ENCODE measurements at regions not wholly inside any gene's neighbourhood (a gene's known extent, or its start where the extent isn't known, plus 50 kb on each side); places are given as distances from the start of the nearest gene placed in this dataset.
"Not testable (repeated sequence)": the region's sequence is repeated elsewhere in the genome, so short reads cannot be mapped to it uniquely, and the experiment has no call there.

GRCh38 chr5:9813305-9813704 is 183.2 kb upstream of the TAS2R1 start:
- POLR2A ChIA-PET (ENCODE audit: unreplicated experiment) = no interaction called here
- H2AK9ac ChIP-seq (replicated peaks; ENCODE audit: low read depth, low read length, poor library complexity) = no peak overlapping the region
- no CpG with 5 or more reads among the region's 1 CpG for WGBS, 2 experiments (ENCODE audit: extremely low coverage in 2 of 2, insufficient read length in 1 of 2)
- no peak overlapping the region for H3K27ac ChIP-seq (ENCODE audit: insufficient read depth, low read length)
- no peak overlapping the region for H3K9ac ChIP-seq (ENCODE audit: low read depth, low read length)
- H3K4ac ChIP-seq (ENCODE audit: low read depth, low read length) = no peak overlapping the region
- H3K23ac ChIP-seq (ENCODE audit: low read depth, low read length) = no peak overlapping the region
- no peak for ATAC-seq (ENCODE audit: low read depth)
- H3K79me1 ChIP-seq (ENCODE audit: low read depth in 1 of 2, low read length in 2 of 2) = no peaks in the 10 kb centered on the region
- no peaks in the 10 kb centered on the region for H4K20me1 ChIP-seq (ENCODE audit: insufficient read depth, low read length)
- CTCF ChIA-PET = no interaction called here
- no peaks in the 10 kb centered on the region for H3K36me3 ChIP-seq (ENCODE audit: control insufficient read depth, insufficient read depth, low read length)
- no peak overlapping the region for H4K8ac ChIP-seq (ENCODE audit: low read depth in 2 of 2, low read length in 2 of 2)
- no peak overlapping the region for H2BK15ac ChIP-seq (ENCODE audit: low read depth, low read length)
- H3K4me1 ChIP-seq (ENCODE audit: control insufficient read depth, insufficient read depth, low read length) = no peaks in the 10 kb centered on the region
- no peak overlapping the region for H2AFZ ChIP-seq (replicated peaks; ENCODE audit: low read length, poor library complexity)
- no peak overlapping the region for H4K5ac ChIP-seq (ENCODE audit: low read depth, low read length)
- intact Hi-C loops (cut with micrococcal nuclease) = no loop called here
- in situ Hi-C loops (cut with MboI; ENCODE audit: low sequenced_read_pairs) = no loop called here
- dilution Hi-C loops (cut with HindIII; ENCODE audit: low sequenced_read_pairs, unreplicated experiment) = no loop called here
- H3K4me3 ChIP-seq (ENCODE audit: insufficient read depth, low read depth, low read length) = no peak overlapping the region
- no peak overlapping the region for H2AK5ac ChIP-seq (ENCODE audit: low read depth, low read length)
- no peak overlapping the region for H3K56ac ChIP-seq (ENCODE audit: extremely low read depth, insufficient read depth, low read length)
- no peak overlapping the region for H2BK120ac ChIP-seq (ENCODE audit: low read depth, low read length)
- H3K18ac ChIP-seq (ENCODE audit: low read depth, low read length) = no peak overlapping the region
- H3K9me1 ChIP-seq (ENCODE audit: insufficient read depth, low read length) = no peaks in the 10 kb centered on the region
- TF ChIP-seq CHD1 (IDR thresholded peaks at IDR 0.05; ENCODE audit: low read depth, low read length) = no peak
- no peak for TF ChIP-seq FOS (IDR thresholded peaks at IDR 0.05; ENCODE audit: low read depth, low read length)
- no peak for TF ChIP-seq MAZ (IDR thresholded peaks at IDR 0.05; ENCODE audit: borderline replicate concordance, low read depth, low read length)
- no peak for TF ChIP-seq RCOR1 (IDR thresholded peaks at IDR 0.05; ENCODE audit: insufficient replicate concordance, low read length)
- no peaks in the 10 kb centered on the region for H3K9me3 ChIP-seq (ENCODE audit: control insufficient read depth, insufficient read depth, low read length)
- peaks cover 4% of the 10 kb centered on the region; the same call in 1 of the 2 replicates for H3K27me3 ChIP-seq (ENCODE audit: control insufficient read depth, insufficient read depth, low read length)
- no peak overlapping the region for H2BK20ac ChIP-seq (ENCODE audit: low read depth, low read length)
- no TSS peak for BruUV-seq (replicated peaks)
- H3K4me2 ChIP-seq (ENCODE audit: low read depth, low read length) = no peak overlapping the region
- H4K91ac ChIP-seq (ENCODE audit: insufficient read depth, low read depth, low read length) = no peak overlapping the region
- H3K14ac ChIP-seq (replicated peaks; ENCODE audit: low read depth, low read length) = no peak overlapping the region
- DNase-seq = no peak
- H2BK5ac ChIP-seq (ENCODE audit: low read depth, low read length, poor library complexity, severe bottlenecking) = no peak overlapping the region

DNA sequence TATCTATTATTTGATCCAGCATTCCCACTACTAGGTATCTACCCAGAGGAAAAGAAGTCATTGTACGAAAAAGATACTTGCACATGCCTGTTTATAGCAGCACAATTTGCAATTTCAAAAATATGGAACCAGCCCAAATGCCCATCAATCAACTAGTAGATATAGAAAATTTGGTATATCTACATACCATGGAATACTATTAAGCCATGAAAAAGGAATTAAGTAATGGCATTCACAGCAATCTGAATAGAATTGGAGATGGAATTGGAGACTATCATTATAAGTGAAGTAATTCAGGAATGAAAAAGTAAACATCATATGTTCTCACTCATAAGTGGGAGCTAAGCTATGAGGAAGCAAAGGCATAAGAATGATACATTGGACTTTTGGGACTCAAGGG is 177.2 kb upstream of the TAS2R1 start:
- H3K9me3 ChIP-seq (ENCODE audit: control insufficient read depth, insufficient read depth, low read length); H3K9ac ChIP-seq (ENCODE audit: low read depth, low read length); H3K23ac ChIP-seq (ENCODE audit: low read depth, low read length); H3K4me2 ChIP-seq (ENCODE audit: low read depth, low read length); in situ Hi-C loops (cut with MboI; ENCODE audit: low sequenced_read_pairs); CTCF ChIA-PET; H3K27me3 ChIP-seq (ENCODE audit: control insufficient read depth, insufficient read depth, low read length); H3K79me1 ChIP-seq (ENCODE audit: low read depth in 1 of 2, low read length in 2 of 2); H4K20me1 ChIP-seq (ENCODE audit: insufficient read depth, low read length); H3K4ac ChIP-seq (ENCODE audit: low read depth, low read length); POLR2A ChIA-PET (ENCODE audit: unreplicated experiment); ATAC-seq (ENCODE audit: low read depth); H4K91ac ChIP-seq (ENCODE audit: insufficient read depth, low read depth, low read length); intact Hi-C loops (cut with micrococcal nuclease); H4K5ac ChIP-seq (ENCODE audit: low read depth, low read length); H2BK120ac ChIP-seq (ENCODE audit: low read depth, low read length); H3K18ac ChIP-seq (ENCODE audit: low read depth, low read length); H2AK9ac ChIP-seq (replicated peaks; ENCODE audit: low read depth, low read length, poor library complexity); H2BK15ac ChIP-seq (ENCODE audit: low read depth, low read length); H2AK5ac ChIP-seq (ENCODE audit: low read depth, low read length); H2BK20ac ChIP-seq (ENCODE audit: low read depth, low read length); H3K14ac ChIP-seq (replicated peaks; ENCODE audit: low read depth, low read length); DNase-seq; H2AFZ ChIP-seq (replicated peaks; ENCODE audit: low read length, poor library complexity); H3K4me1 ChIP-seq (ENCODE audit: control insufficient read depth, insufficient read depth, low read length); dilution Hi-C loops (cut with HindIII; ENCODE audit: low sequenced_read_pairs, unreplicated experiment); H3K4me3 ChIP-seq (ENCODE audit: insufficient read depth, low read depth, low read length); H2BK5ac ChIP-seq (ENCODE audit: low read depth, low read length, poor library complexity, severe bottlenecking); H3K27ac ChIP-seq (ENCODE audit: insufficient read depth, low read length); H3K56ac ChIP-seq (ENCODE audit: extremely low read depth, insufficient read depth, low read length); BruUV-seq (replicated peaks); H3K36me3 ChIP-seq (ENCODE audit: control insufficient read depth, insufficient read depth, low read length); H3K9me1 ChIP-seq (ENCODE audit: insufficient read depth, low read length); H4K8ac ChIP-seq (ENCODE audit: low read depth in 2 of 2, low read length in 2 of 2): not testable (repeated sequence)
- no CpG with 5 or more reads among the region's 1 CpG for WGBS, 2 experiments (ENCODE audit: extremely low coverage in 2 of 2, insufficient read length in 1 of 2)

Data from IMR-90 (cell line).